K562 (cell line): ENCODE measurements at regions not wholly inside any gene's neighbourhood (a gene's known extent, or its start where the extent isn't known, plus 50 kb on each side); places are given as distances from the start of the nearest gene placed in this dataset.

Experiments
- CEBPB ChIP-seq: fragments of 450-650 bp; IDR thresholded peaks from 2 replicates; pipeline ENCODE4 v1.6.1; 2016; ENCODE audit warnings: missing genetic modification characterization, missing compliant biosample characterization
- NEUROD1 ChIP-seq: fragments of 150-350 bp; IDR thresholded peaks from 2 replicates; pipeline ENCODE4 v1.6.1; 2014; ENCODE audit warnings: borderline replicate concordance, low read length, low read depth; ENCODE audit not compliant: partially characterized antibody
- RHOXF2B ChIP-seq: fragments of 250-450 bp; sonication (Bioruptor Pico); conservative IDR thresholded peaks from 2 replicates; pipeline ENCODE4 v1.5.1; 2021
- ZNF143 ChIP-seq: sonication (generic); formaldehyde crosslinking; IDR thresholded peaks from 2 replicates; pipeline ENCODE4 v1.9.0; 2022; ENCODE audit warnings: mild to moderate bottlenecking, missing genetic modification reagents
- ZNF57 ChIP-seq: fragments of 450-650 bp; formaldehyde crosslinking; IDR thresholded peaks from 2 replicates; pipeline ENCODE4 v1.4.0; 2020; ENCODE audit warnings: mild to moderate bottlenecking, moderate library complexity
- TF ChIP-seq, protein P1 (sequence below): IDR thresholded peaks from 2 replicates; pipeline ENCODE4 v1.6.1; 2012; ENCODE audit warnings: low read depth, low read length, improper control_type of control experiment, borderline replicate concordance
- TF ChIP-seq, protein P2 (sequence below), 2 experiments: fragments of 450-650 bp in 1 of 2; sonication (generic) in 1 of 2; formaldehyde crosslinking in 1 of 2; IDR thresholded peaks; 2 replicates each; pipeline versions ENCODE4 v1.7.1 to v1.9.0; 2016 to 2022; ENCODE audit warnings: inconsistent platforms in 1 of 2, mild to moderate bottlenecking in 1 of 2, missing genetic modification reagents in 1 of 2

DNA sequence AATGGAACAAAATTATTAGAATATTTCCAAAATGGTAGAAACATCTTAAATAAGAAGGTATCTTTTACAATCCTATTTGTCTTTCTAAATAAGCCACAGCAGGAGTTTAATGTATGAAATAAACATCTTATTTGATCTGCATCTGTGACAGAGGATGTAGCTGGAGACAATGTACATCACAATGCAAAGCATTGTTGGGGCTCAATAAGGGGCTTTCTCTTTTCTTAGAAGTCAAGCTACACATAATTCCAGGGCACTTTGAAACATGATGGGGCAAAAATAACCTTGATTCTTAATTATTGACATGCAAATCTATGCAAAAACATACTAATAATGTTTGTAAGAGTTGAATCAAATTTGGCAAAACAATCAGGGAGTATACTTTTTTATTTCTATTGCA lies 255.1 kb downstream of the DSC3 start (continued):
- TF ChIP-seq, protein P1, sequence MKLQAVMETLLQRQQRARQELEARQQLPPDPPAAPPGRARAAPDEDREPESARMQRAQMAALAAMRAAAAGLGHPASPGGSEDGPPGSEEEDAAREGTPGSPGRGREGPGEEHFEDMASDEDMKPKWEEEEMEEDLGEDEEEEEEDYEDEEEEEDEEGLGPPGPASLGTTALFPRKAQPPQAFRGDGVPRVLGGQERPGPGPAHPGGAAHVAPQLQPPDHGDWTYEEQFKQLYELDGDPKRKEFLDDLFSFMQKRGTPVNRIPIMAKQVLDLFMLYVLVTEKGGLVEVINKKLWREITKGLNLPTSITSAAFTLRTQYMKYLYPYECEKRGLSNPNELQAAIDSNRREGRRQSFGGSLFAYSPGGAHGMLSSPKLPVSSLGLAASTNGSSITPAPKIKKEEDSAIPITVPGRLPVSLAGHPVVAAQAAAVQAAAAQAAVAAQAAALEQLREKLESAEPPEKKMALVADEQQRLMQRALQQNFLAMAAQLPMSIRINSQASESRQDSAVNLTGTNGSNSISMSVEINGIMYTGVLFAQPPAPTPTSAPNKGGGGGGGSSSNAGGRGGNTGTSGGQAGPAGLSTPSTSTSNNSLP, result no peak
- TF ChIP-seq ZNF57 (CRISPR knock-in tag) (no peak), CEBPB (tag) (no peak), NEUROD1 (no peak), ZNF143 (no peak), RHOXF2B (no peak)
- TF ChIP-seq, protein P2, sequence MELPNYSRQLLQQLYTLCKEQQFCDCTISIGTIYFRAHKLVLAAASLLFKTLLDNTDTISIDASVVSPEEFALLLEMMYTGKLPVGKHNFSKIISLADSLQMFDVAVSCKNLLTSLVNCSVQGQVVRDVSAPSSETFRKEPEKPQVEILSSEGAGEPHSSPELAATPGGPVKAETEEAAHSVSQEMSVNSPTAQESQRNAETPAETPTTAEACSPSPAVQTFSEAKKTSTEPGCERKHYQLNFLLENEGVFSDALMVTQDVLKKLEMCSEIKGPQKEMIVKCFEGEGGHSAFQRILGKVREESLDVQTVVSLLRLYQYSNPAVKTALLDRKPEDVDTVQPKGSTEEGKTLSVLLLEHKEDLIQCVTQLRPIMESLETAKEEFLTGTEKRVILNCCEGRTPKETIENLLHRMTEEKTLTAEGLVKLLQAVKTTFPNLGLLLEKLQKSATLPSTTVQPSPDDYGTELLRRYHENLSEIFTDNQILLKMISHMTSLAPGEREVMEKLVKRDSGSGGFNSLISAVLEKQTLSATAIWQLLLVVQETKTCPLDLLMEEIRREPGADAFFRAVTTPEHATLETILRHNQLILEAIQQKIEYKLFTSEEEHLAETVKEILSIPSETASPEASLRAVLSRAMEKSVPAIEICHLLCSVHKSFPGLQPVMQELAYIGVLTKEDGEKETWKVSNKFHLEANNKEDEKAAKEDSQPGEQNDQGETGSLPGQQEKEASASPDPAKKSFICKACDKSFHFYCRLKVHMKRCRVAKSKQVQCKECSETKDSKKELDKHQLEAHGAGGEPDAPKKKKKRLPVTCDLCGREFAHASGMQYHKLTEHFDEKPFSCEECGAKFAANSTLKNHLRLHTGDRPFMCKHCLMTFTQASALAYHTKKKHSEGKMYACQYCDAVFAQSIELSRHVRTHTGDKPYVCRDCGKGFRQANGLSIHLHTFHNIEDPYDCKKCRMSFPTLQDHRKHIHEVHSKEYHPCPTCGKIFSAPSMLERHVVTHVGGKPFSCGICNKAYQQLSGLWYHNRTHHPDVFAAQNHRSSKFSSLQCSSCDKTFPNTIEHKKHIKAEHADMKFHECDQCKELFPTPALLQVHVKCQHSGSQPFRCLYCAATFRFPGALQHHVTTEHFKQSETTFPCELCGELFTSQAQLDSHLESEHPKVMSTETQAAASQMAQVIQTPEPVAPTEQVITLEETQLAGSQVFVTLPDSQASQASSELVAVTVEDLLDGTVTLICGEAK (IDR thresholded peaks at IDR 0.05), result no peak
- TF ChIP-seq, protein P2 (CRISPR knock-in tag; IDR thresholded peaks at IDR 0.05), result no peak
- TF ChIP-seq, all 486 proteins: peak for 0
